Lower leg skin (tissue), 3 donors: ENCODE measurements at regions not wholly inside any gene's neighbourhood (a gene's known extent, or its start where the extent isn't known, plus 50 kb on each side); places are given as distances from the start of the nearest gene placed in this dataset.

Experiments
- CTCF ChIP-seq, 3 donors: fragments of 450-650 bp; IDR thresholded peaks; one replicate each; pipeline ENCODE4 v1.5.1; 2016; ENCODE audit warnings: antibody characterized with exemption in 3 of 3, mild to moderate bottlenecking in 3 of 3, moderate library complexity in 2 of 3
- POLR2A ChIP-seq, 2 donors: fragments of 450-650 bp; IDR thresholded peaks; one replicate each; pipeline ENCODE4 v1.6.1; 2016 to 2017; ENCODE audit warnings: antibody characterized with exemption in 2 of 2, mild to moderate bottlenecking in 1 of 2, moderate library complexity in 1 of 2

GRCh38 chr3:72102112-72102616 lies 317.2 kb upstream of the PROK2 start:
- TF ChIP-seq CTCF (IDR thresholded peaks at IDR 0.05) (no peak), POLR2A (IDR thresholded peaks at IDR 0.05) (no peak)
